Vagina (tissue), 2 donors: ENCODE measurements at regions not wholly inside any gene's neighbourhood (a gene's known extent, or its start where the extent isn't known, plus 50 kb on each side); places are given as distances from the start of the nearest gene placed in this dataset.

ENCODE experiments used
- DNase-seq, 2 donors: peaks; one replicate each; pipeline ENCODE4 v3.0.0-alpha.2; 2017; ENCODE audit errors: extremely low spot score in 2 of 2
- H3K27ac ChIP-seq: fragments of 200-600 bp; sonication (generic); one replicate; pipeline ENCODE4 v1.5.1; 2019
- H3K27me3 ChIP-seq: fragments of 200-600 bp; sonication (generic); one replicate; pipeline ENCODE4 v1.5.1; 2019
- H3K36me3 ChIP-seq, 2 donors: fragments of 200-600 bp; sonication (generic); one replicate each; pipeline ENCODE4 v1.5.1; 2017 to 2019
- H3K4me1 ChIP-seq: fragments of 200-600 bp; sonication (generic); one replicate; pipeline ENCODE4 v1.5.1; 2019
- H3K4me3 ChIP-seq, 2 donors: fragments of 200-600 bp; sonication (generic); 1 replicate in 1 of 2; 2 replicates in 1 of 2; pipeline ENCODE4 v1.5.1; 2016 to 2019
- H3K9me3 ChIP-seq: fragments of 200-600 bp; sonication (generic); one replicate; pipeline ENCODE4 v1.5.1; 2019
- CTCF ChIP-seq, 3 experiments: fragments of 450-650 bp in 2 of 3; fragments of 200-600 bp in 1 of 3; sonication (generic) in 1 of 3; IDR thresholded peaks; one replicate each; pipeline ENCODE4 v1.5.1; 2017 to 2019; ENCODE audit warnings: antibody characterized with exemption in 3 of 3, mild to moderate bottlenecking in 2 of 3, moderate library complexity in 2 of 3
- POLR2A ChIP-seq, 2 donors: fragments of 450-650 bp; IDR thresholded peaks; one replicate each; pipeline ENCODE4 v1.6.1; 2017; ENCODE audit warnings: antibody characterized with exemption in 2 of 2, mild to moderate bottlenecking in 2 of 2, moderate library complexity in 2 of 2
- POLR2AphosphoS5 ChIP-seq, 2 donors: sonication (generic); formaldehyde crosslinking; IDR thresholded peaks; one replicate each; pipeline ENCODE4 v1.9.0; 2017; ENCODE audit warnings: antibody characterized with exemption in 2 of 2, mild to moderate bottlenecking in 2 of 2, low read depth in 1 of 2; ENCODE audit not compliant: insufficient read depth in 1 of 2
- intact Hi-C: fragments of 100-400 bp; cut with DNase I; formaldehyde crosslinking; loops from one replicate; pipeline ENCODE4 v1.15.1; 2023

- TF ChIP-seq POLR2AphosphoS5 (IDR thresholded peaks at IDR 0.05; ENCODE audit: insufficient read depth in 1 of 2, low read depth in 1 of 2), result no peak
- no peak for TF ChIP-seq POLR2A (IDR thresholded peaks at IDR 0.05)
- TF ChIP-seq CTCF (IDR thresholded peaks at IDR 0.05), result no peak
- H3K9me3 ChIP-seq, result no peaks in the 10 kb centered on the region
These were observed 165.4 kb upstream of the GMDS start for GRCh38 chr6:2410656-2411380.

GRCh38 chr6:2407525-2407924, 162.1 kb upstream of the GMDS start:
- no peak overlapping the region for H3K27ac ChIP-seq
- no peaks in the 10 kb centered on the region for H3K27me3 ChIP-seq
- no peak overlapping the region for H3K4me3 ChIP-seq
- intact Hi-C loops, result no loop called here
- no peak for DNase-seq
- no peaks in the 10 kb centered on the region for H3K4me1 ChIP-seq
- H3K9me3 ChIP-seq, result no peaks in the 10 kb centered on the region
- H3K36me3 ChIP-seq, result no peaks in the 10 kb centered on the region
- no peak for TF ChIP-seq POLR2A (IDR thresholded peaks at IDR 0.05)
- no peak for TF ChIP-seq POLR2AphosphoS5 (IDR thresholded peaks at IDR 0.05; ENCODE audit: insufficient read depth in 1 of 2, low read depth in 1 of 2)

More at GRCh38 chr6:2410656-2411380, 165.4 kb upstream of the GMDS start:
- Histone ChIP-seq H3K27ac (no peak overlapping the region), H3K4me1 (no peaks in the 10 kb centered on the region), H3K4me3 (no peak overlapping the region), H3K27me3 (no peaks in the 10 kb centered on the region), H3K36me3 (no peaks in the 10 kb centered on the region)
- DNase-seq, result no peak
- intact Hi-C loops, result no loop called here

GRCh38 chr6:2404211-2404929, 159.0 kb upstream of the GMDS start:
- intact Hi-C loops, result no loop called here
- Histone ChIP-seq H3K27ac (no peak overlapping the region), H3K27me3 (no peaks in the 10 kb centered on the region), H3K36me3 (no peaks in the 10 kb centered on the region), H3K4me1 (no peaks in the 10 kb centered on the region), H3K4me3 (no peak overlapping the region), H3K9me3 (no peaks in the 10 kb centered on the region)
- TF ChIP-seq POLR2A (IDR thresholded peaks at IDR 0.05) (no peak), POLR2AphosphoS5 (IDR thresholded peaks at IDR 0.05; ENCODE audit: insufficient read depth in 1 of 2, low read depth in 1 of 2) (no peak)
- no peak for DNase-seq

- intact Hi-C loops, result no loop called here
- TF ChIP-seq CTCF (IDR thresholded peaks at IDR 0.05) (no peak), POLR2AphosphoS5 (IDR thresholded peaks at IDR 0.05; ENCODE audit: insufficient read depth in 1 of 2, low read depth in 1 of 2) (no peak), POLR2A (IDR thresholded peaks at IDR 0.05) (no peak)
- no peaks in the 10 kb centered on the region for H3K4me1 ChIP-seq
- no peak overlapping the region for H3K27ac ChIP-seq
- no peak for DNase-seq
- H3K9me3 ChIP-seq, result no peaks in the 10 kb centered on the region
- H3K36me3 ChIP-seq, result no peaks in the 10 kb centered on the region
- no peak overlapping the region for H3K4me3 ChIP-seq
- no peaks in the 10 kb centered on the region for H3K27me3 ChIP-seq
These were observed 158.1 kb upstream of the GMDS start for GRCh38 chr6:2403546-2403945.

GRCh38 chr6:2396846-2397630, 151.6 kb upstream of the GMDS start:
- no peak for DNase-seq

More at GRCh38 chr6:2396846-2397630, 151.6 kb upstream of the GMDS start:
- no peaks in the 10 kb centered on the region for H3K27me3 ChIP-seq
- no peaks in the 10 kb centered on the region for H3K36me3 ChIP-seq
- no peak for TF ChIP-seq POLR2AphosphoS5 (IDR thresholded peaks at IDR 0.05; ENCODE audit: insufficient read depth in 1 of 2, low read depth in 1 of 2)
- no peak for TF ChIP-seq POLR2A (IDR thresholded peaks at IDR 0.05)
- no peak for TF ChIP-seq CTCF (IDR thresholded peaks at IDR 0.05)
- H3K9me3 ChIP-seq, result no peaks in the 10 kb centered on the region
- no peaks in the 10 kb centered on the region for H3K4me1 ChIP-seq
- no peak overlapping the region for H3K27ac ChIP-seq
- no peak overlapping the region for H3K4me3 ChIP-seq
- intact Hi-C loops, result no loop called here
